Astrocyte (in vitro differentiated cells and primary cell): ENCODE measurements at regions not wholly inside any gene's neighbourhood (a gene's known extent, or its start where the extent isn't known, plus 50 kb on each side); places are given as distances from the start of the nearest gene placed in this dataset.

Experiments
- DNase-seq: peaks from one replicate; pipeline ENCODE4 v3.0.0-alpha.2; 2010; ENCODE audit warnings: low read depth
- FAIRE-seq: peaks from 2 replicates; lab custom pipeline; 2011; peaks lifted over from hg19 to GRCh38; lab: Jason Lieb, UNC
- H2AFZ ChIP-seq: 2 replicates; pipeline ENCODE4 v1.6.0; 2012; ENCODE audit warnings: low read depth, low read length, inconsistent platforms
- H3K27ac ChIP-seq: 2 replicates; pipeline ENCODE4 v1.5.1; 2011; ENCODE audit warnings: low read depth, low read length, inconsistent platforms
- H3K27me3 ChIP-seq: 2 replicates; pipeline ENCODE4 v1.6.0; 2011; ENCODE audit warnings: low read length, inconsistent platforms; ENCODE audit not compliant: insufficient read depth
- H3K36me3 ChIP-seq: 2 replicates; pipeline ENCODE4 v1.5.1; 2011; ENCODE audit warnings: low read length, inconsistent platforms; ENCODE audit not compliant: insufficient read depth
- H3K4me1 ChIP-seq: 2 replicates; pipeline ENCODE4 v1.5.1; 2011; ENCODE audit warnings: low read length, inconsistent platforms; ENCODE audit not compliant: insufficient read depth
- H3K4me2 ChIP-seq: 2 replicates; pipeline ENCODE4 v1.6.0; 2012; ENCODE audit warnings: low read length, inconsistent platforms
- H3K4me3 ChIP-seq: 2 replicates; pipeline ENCODE4 v1.5.1; 2011; ENCODE audit warnings: low read depth, mild to moderate bottlenecking, low read length, inconsistent platforms; ENCODE audit not compliant: insufficient read depth
- H3K79me2 ChIP-seq: 2 replicates; pipeline ENCODE4 v1.6.0; 2012; ENCODE audit warnings: mild to moderate bottlenecking, low read length, inconsistent platforms; ENCODE audit not compliant: insufficient read depth
- H3K9ac ChIP-seq: 2 replicates; pipeline ENCODE4 v1.6.0; 2012; ENCODE audit warnings: mild to moderate bottlenecking, low read length, inconsistent platforms
- H3K9me3 ChIP-seq: 2 replicates; pipeline ENCODE4 v1.5.1; 2012; ENCODE audit warnings: low read depth, mild to moderate bottlenecking, low read length, inconsistent platforms; ENCODE audit not compliant: insufficient read depth
- H4K20me1 ChIP-seq: 2 replicates; pipeline ENCODE4 v1.6.0; 2012; ENCODE audit warnings: low read length, inconsistent platforms; ENCODE audit not compliant: insufficient read depth
- H3K27ac Mint-ChIP-seq: one replicate; pipeline ENCODE4 v1.8.0; 2021; ENCODE audit warnings: mild to moderate bottlenecking, mixed read lengths; ENCODE audit not compliant: unreplicated experiment
- H3K27me3 Mint-ChIP-seq: one replicate; pipeline ENCODE4 v1.8.0; 2021; ENCODE audit warnings: low read depth, mixed read lengths; ENCODE audit not compliant: unreplicated experiment
- H3K36me3 Mint-ChIP-seq: one replicate; pipeline ENCODE4 v1.8.0; 2021; ENCODE audit warnings: low read depth, mixed read lengths; ENCODE audit not compliant: unreplicated experiment
- H3K4me1 Mint-ChIP-seq: one replicate; pipeline ENCODE4 v1.8.0; 2021; ENCODE audit warnings: low read depth, mixed read lengths; ENCODE audit not compliant: unreplicated experiment
- H3K4me3 Mint-ChIP-seq: one replicate; pipeline ENCODE4 v1.8.0; 2021; ENCODE audit warnings: mild to moderate bottlenecking, moderate library complexity, mixed read lengths; ENCODE audit not compliant: unreplicated experiment
- H3K9me3 Mint-ChIP-seq: one replicate; pipeline ENCODE4 v1.8.0; 2021; ENCODE audit warnings: mild to moderate bottlenecking, mixed read lengths; ENCODE audit not compliant: unreplicated experiment
- CTCF ChIP-seq: IDR thresholded peaks from 2 replicates; pipeline ENCODE4 v1.5.1; 2011; ENCODE audit warnings: low read depth, mild to moderate bottlenecking, inconsistent platforms, low read length, moderate library complexity; ENCODE audit not compliant: insufficient read depth
- EZH2 ChIP-seq: IDR thresholded peaks from 2 replicates; pipeline ENCODE4 v1.6.1; 2012; ENCODE audit warnings: mild to moderate bottlenecking, low read length, inconsistent platforms; ENCODE audit not compliant: insufficient read depth

- H4K20me1 ChIP-seq, result no peaks in the 10 kb centered on the region
- no peaks in the 10 kb centered on the region for H3K27me3 ChIP-seq
- TF ChIP-seq EZH2 (no peak), CTCF (no peak)
- no peak for FAIRE-seq
- DNase-seq, result no peak
- no peaks in the 10 kb centered on the region for H3K4me1 ChIP-seq
- H3K27me3 Mint-ChIP-seq, result peaks cover 5% of the 10 kb centered on the region
- H3K36me3 ChIP-seq, result no peaks in the 10 kb centered on the region
- no peak overlapping the region for H3K4me3 ChIP-seq
- no peak overlapping the region for H3K9ac ChIP-seq
- no peak overlapping the region for H3K27ac ChIP-seq
- peaks cover 12% of the 10 kb centered on the region for H3K4me1 Mint-ChIP-seq
- H3K4me3 Mint-ChIP-seq, result no peak overlapping the region
- H2AFZ ChIP-seq, result no peak overlapping the region
- no peaks in the 10 kb centered on the region for H3K9me3 Mint-ChIP-seq
- no peaks in the 10 kb centered on the region for H3K36me3 Mint-ChIP-seq
- no peaks in the 10 kb centered on the region for H3K9me3 ChIP-seq
- H3K79me2 ChIP-seq, result no peaks in the 10 kb centered on the region
- no peak overlapping the region for H3K27ac Mint-ChIP-seq
- no peak overlapping the region for H3K4me2 ChIP-seq
Measured at GRCh38 chr9:105117234-105117633, 127.2 kb upstream of the SLC44A1 start.

GRCh38 chr9:105118636-105119035, 125.8 kb upstream of the SLC44A1 start:
- Histone ChIP-seq H3K4me1 (no peaks in the 10 kb centered on the region), H3K4me2 (no peak overlapping the region), H3K27ac (no peak overlapping the region), H3K9me3 (no peaks in the 10 kb centered on the region), H3K4me3 (no peak overlapping the region), H4K20me1 (no peaks in the 10 kb centered on the region), H3K36me3 (no peaks in the 10 kb centered on the region), H3K79me2 (no peaks in the 10 kb centered on the region), H3K9ac (no peak overlapping the region), H3K27me3 (no peaks in the 10 kb centered on the region), H2AFZ (peak overlapping the region; percentile 13)
- Mint-ChIP-seq H3K4me3 (no peak overlapping the region), H3K36me3 (no peaks in the 10 kb centered on the region), H3K27ac (no peak overlapping the region), H3K9me3 (no peaks in the 10 kb centered on the region), H3K27me3 (peaks cover 5% of the 10 kb centered on the region), H3K4me1 (peaks cover 12% of the 10 kb centered on the region)
- TF ChIP-seq EZH2 (no peak), CTCF (no peak)
- DNase-seq (peak; percentile 38), FAIRE-seq (no peak)

- H3K9me3 ChIP-seq, result no peaks in the 10 kb centered on the region
- H3K27ac ChIP-seq, result no peak overlapping the region
- H4K20me1 ChIP-seq, result no peaks in the 10 kb centered on the region
- no peak for FAIRE-seq
- no peak overlapping the region for H3K4me3 ChIP-seq
- no peak for DNase-seq
- Mint-ChIP-seq H3K9me3 (no peaks in the 10 kb centered on the region), H3K4me1 (peaks cover 12% of the 10 kb centered on the region), H3K27ac (no peak overlapping the region), H3K27me3 (peaks cover under 1% of the 10 kb centered on the region), H3K4me3 (no peak overlapping the region), H3K36me3 (no peaks in the 10 kb centered on the region)
- TF ChIP-seq CTCF (no peak), EZH2 (no peak)
- no peaks in the 10 kb centered on the region for H3K27me3 ChIP-seq
- no peak overlapping the region for H3K9ac ChIP-seq
- no peak overlapping the region for H3K4me2 ChIP-seq
- H2AFZ ChIP-seq, result peak overlapping the region; percentile 13
- H3K36me3 ChIP-seq, result no peaks in the 10 kb centered on the region
- H3K4me1 ChIP-seq, result no peaks in the 10 kb centered on the region
- H3K79me2 ChIP-seq, result no peaks in the 10 kb centered on the region
Measured at GRCh38 chr9:105119156-105119555, 125.3 kb upstream of the SLC44A1 start.
